HG03064 (cell line): ENCODE measurements at regions not wholly inside any gene's neighbourhood (a gene's known extent, or its start where the extent isn't known, plus 50 kb on each side); places are given as distances from the start of the nearest gene placed in this dataset.
"Not testable (repeated sequence)": the region's sequence is repeated elsewhere in the genome, so short reads cannot be mapped to it uniquely, and the experiment has no call there.

Source experiments
- ATAC-seq: cut with Tn5 transposase; IDR thresholded peaks from one replicate; pipeline ENCODE4 v1.9.1; 2021; ENCODE audit warnings: low read depth; ENCODE audit not compliant: unreplicated experiment

DNA sequence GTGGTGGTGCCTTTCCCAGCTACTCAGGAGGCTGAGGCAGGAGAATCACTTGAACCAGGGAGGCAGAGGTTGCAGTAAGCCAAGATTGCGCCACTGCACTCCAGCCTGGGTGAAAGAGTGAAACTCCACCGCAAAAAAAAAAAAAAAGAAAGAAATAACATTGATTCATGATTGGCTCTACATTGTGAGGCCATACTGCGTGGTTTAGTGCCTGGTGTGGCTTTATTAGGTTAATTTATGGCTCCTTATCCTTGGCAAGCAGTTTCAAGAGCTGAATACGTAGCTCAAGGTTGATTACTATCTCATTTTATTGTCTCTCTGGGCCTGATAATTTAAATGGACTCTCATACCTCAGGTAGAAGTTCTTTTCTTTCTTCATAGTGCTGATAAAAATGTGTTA, 80.5 kb upstream of the MTLN start:
- not testable (repeated sequence) for ATAC-seq

DNA sequence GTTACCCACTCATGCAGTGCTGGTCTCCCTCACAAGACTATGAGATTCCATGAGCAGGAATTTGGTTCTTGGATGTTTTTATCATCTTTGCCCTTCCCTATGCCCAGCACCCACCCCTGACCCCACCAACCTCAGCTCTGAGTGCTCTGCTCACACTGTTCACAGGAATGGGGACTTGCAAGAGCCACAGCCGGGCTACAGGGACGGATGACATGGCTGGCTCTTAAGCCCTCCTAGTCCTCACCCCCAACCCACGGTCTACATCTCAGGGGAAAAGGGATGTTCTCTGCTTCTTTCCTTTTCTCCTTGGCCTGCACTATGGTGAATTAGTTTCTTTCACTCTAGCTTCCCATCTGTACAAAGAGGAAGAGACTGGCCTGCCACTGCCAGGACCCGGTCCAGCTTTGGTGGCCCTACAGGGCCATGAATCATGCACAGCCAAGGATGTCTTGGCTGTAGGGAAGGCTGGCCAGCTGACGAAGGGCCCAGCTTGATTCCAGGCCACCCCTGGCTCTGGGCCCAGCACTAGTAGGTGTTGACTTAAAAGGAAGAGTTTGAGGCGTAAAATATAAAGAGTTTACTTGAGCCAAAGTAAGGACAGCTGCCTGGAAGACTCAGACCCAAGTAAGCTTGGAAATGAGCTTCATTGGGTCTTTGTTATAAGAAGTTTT, 79.7 kb upstream of the MTLN start:
- ATAC-seq: not testable (repeated sequence)

DNA sequence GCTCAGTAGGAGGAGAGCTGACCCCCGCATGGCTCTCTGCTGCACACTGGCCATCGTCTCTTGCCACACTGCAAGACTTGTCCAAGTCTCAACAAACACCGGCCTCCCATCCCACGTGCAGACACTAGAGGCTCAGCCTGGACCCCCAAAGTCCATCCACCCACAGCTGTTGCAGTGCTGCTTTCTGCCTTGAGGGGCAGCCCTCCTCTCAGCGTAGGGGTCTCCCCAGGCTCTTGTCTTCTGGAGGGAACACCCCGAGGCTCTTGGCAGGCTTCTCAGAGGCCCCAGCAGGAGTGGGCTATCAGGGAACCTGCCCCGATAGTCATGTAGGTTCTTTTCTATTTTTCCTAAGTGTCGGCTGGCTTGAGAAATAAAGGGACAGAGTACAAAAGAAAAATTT, 75.5 kb upstream of the MTLN start:
- ATAC-seq: not testable (repeated sequence)

DNA sequence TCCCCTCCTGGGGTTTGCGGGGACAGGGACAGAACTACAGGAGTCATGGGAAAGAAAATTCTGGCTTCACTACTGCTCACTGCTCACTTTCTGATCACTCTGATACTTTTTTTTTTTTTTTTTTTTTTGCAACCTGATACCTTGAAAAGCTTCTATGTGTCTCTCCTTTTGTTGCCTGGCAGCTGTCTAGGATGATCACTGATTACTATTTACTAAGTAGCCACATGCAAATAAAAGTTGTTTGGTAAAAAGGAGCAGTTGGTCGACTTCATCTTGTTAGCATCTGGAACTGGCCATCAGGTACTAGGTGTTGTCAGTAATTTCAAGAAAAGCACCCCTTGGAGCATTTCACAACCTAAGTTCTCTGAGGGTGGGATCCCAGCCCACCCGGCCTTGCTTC, 74.9 kb upstream of the MTLN start:
- ATAC-seq: not testable (repeated sequence)

DNA sequence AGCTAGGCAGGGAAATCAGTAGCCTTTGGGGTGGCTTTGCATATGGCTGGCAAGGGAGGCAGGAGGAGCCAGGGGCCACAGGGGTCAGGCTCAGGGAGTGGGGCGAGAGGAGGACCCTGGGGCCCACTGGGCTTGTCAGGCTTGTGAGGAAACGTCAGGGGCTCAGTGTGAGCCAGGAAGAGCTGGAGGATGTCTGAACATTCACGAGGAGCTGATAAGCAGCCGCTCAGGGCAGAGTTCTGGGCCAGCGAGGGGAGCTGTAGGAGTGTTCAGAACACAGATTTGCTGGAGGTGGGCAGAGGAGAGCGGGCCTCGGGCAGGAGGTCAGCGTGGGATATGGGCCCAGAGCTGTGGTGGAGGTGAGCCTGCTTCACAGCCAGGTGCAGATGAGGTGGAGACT, 72.7 kb upstream of the MTLN start:
- not testable (repeated sequence) for ATAC-seq

DNA sequence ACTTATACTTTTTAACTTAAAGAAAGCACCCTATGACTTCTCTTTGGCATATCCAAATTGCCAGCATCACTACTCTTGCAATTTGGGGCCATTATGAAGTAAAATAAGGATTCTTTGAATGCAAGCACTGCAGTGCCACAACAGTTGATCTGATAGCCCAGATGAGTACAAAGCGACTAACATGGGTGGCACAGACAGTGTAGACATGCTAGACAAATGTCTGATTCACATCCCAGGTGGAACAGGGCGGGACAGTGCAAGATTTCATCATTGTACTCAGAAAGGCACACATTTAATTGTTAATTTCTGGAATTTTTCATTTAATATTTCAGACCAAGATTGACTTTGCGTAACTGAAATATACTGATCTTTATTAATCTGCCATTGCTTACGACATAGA, 68.5 kb upstream of the MTLN start:
- ATAC-seq: not testable (repeated sequence)

DNA sequence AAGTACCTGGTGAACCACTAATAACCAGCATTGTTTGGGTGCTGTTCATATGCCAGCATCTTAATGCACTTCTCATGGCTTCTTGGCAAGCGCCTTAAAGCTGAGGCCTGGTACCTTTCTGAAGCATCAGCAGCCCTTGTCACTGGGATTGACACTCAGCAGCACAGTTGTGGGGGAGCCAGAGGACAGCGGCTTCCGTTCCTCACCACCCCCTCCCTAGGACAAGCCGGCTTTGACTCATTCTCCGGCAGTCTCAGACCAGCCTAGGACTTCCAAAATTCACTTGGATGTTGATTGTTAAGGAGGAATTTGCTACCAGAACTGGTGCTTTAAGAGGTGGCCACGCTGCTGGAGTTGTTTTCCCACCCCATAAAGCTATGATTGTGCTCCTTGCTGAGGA, 64.7 kb upstream of the MTLN start:
- not testable (repeated sequence) for ATAC-seq

DNA sequence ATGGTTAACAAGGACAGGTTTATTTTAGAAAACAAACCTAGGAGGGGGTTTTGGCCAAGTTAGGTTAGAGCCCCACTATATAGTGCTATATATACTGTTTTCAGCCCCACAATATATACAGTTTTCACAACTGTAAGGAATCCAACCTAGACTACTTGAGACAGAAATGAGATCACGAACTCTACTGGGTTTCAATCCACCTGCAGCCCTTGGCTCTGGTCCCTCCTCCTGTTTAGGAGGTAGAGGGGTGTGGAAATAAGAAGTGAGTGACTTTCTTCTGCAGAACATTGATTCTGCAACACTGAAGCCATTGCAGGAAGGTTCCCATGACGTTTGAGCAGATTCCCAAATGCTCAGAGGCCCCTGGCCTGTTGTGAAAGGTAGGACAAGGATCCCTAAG, 63.7 kb upstream of the MTLN start:
- ATAC-seq: not testable (repeated sequence)

DNA sequence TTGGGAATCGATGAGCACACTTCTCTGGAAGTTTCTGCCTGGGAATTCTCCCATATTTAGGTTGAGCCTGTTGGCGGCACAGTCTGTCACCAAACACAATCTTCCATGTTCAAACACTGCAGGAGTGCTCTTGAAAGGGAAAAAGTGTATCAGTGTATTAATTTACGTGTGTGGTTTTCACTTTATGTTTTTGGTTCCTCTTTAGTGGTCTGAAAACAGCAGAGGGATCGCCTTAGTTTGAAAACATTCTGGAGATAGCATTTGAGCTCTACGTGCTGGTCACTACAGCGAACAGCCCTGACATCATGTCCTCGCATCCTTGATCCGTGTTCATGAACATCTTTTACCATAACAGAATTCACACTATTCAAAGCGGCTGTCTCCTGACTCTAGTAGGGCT, 57.3 kb upstream of the MTLN start:
- not testable (repeated sequence) for ATAC-seq

DNA sequence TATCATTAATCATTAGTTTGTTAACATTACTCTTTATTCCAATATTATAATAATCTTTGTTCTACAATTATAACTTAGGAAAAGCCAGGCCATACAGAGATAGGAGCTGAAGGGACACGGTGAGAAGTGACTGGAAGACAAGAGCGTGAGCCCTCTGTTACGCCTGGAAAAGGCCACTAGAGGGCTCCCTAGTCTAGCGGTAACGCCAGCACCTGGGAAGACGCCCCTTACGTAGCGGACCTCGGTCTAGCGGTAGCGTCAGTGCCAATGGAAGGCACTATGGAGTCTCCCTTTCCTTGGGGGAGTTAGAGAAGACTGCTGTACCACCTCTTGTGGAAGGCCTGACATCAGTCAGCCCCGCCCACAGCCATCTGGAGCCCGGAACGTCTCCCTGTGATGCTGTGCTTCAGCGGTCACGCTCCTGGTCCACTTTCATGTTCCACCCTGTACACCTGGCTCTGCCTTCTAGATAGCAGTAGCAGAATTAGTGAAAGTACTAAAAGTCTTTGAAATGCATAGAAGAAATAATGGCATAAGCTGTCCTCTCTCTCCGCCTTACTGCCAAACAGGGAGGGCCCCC, 55.6 kb upstream of the MTLN start:
- ATAC-seq: peak; percentile 75

DNA sequence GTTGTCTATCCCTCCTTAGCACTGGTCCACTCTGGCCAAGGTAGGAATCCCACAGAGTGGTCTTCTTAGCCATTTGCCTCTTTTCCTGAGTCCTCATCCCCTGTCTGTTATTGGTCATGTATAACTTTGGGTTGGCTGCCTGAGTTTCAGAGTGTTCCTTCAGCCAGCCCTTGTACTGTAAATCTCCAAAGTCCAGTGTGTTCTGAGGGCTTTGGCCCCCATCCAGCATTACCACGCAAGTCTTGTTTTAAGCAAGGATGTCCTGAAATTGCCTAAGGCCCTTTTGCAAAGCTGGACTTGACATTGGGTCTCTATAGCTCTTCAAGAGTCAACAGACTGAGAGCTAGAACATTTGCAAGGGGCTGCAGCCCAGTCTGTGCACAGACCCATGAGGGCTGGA, 52.5 kb upstream of the MTLN start:
- ATAC-seq: not testable (repeated sequence)

DNA sequence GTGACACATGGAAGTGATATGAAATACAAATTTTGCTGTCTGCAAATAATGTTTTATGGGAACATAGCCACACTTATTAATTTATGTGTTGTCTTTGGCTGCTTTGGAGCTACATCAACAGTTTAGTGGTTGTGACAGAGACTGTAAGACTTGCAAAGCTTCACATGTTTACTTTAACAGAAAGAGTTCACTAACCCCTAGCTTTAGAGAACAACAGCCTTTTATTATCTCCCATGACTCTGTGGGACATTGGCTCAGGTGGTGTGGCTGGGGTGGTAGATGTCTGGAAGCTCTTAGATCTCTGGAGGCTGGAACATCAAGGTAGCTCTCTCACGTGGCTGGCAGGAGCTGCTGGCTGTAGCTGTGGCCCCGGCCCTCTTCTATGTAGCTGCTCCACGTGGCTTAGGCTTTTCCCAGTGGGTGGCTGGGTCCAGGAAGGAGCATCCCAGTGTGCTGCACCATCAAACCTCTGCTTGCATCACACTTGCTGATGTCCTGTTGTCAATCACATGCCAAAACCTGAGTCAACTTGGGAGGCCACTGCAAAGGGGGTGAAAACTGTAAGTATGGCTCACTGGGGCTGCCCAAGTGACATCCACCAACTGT, 51.8 kb upstream of the MTLN start:
- ATAC-seq: not testable (repeated sequence)

DNA sequence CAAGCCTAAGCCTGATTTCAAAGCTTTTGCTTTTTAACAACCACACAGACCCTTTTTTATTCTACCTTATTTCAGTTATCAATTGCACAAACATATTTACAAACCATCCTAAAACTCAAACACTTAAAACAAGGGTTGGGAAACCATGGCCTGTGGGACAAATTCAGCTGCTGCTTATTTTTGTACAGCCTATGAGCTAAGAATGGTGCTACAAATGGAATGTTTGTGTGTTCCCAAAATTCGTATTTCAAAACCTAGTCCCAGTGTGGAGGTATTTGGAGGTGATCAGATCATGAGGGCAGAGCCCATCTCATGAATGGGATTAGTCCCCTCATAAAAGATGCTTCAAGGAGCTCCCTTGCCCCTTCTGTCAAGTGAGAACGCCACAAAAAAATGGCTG, 51.1 kb upstream of the MTLN start:
- not testable (repeated sequence) for ATAC-seq
